ENCODE measurements at regions not wholly inside any gene's neighbourhood (a gene's known extent, or its start where the extent isn't known, plus 50 kb on each side); places are given as distances from the start of the nearest gene placed in this dataset.

DNA sequence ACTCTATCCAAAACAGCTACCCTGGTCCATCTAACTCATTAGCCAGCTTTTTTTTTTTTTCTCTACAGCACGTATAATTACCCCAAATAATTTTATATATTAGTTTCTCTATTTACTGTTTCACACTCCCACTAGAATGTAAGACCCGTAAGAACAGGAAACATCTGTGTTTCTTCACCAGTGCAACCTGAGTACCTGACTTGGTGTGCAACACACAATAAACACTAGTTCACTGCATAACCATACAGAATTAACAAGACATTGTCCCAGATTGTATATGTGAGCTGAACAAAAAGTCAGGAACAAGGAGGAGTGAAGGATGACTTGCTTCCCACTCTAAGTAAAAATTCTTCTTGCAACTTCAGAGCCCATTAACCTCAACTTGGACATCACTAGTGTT lies 180.2 kb upstream of the AKR1E2 start:
- ChIA-PET CTCF (interaction anchor here (0.6 to 2.1 kb wide), 2 partner anchors 11 to 81 kb away, joined by 3 to 7 read pairs; no protein-coding TSS in a partner anchor), POLR2A (no interaction called here)
- Histone ChIP-seq H3K27me3 (replicated peaks in 1 of 4; ENCODE audit: control extremely low read depth in 1 of 4, control insufficient read depth in 3 of 4, insufficient read depth in 4 of 4, low read length in 3 of 4) (no peaks in the 10 kb centered on the region), H3K36me3 (replicated peaks in 1 of 2; ENCODE audit: control extremely low read depth in 1 of 2, control insufficient read depth in 1 of 2, extremely low read depth in 1 of 2, insufficient read depth in 2 of 2, low read length in 1 of 2) (no peaks in the 10 kb centered on the region), H2AFZ (ENCODE audit: insufficient read depth, low read depth, low read length, poor library complexity, severe bottlenecking) (no peak overlapping the region), H3K9ac (ENCODE audit: low read length) (no peak overlapping the region), H3K27ac (ENCODE audit: low read length in 2 of 2) (no peak overlapping the region), H3K4me1 (ENCODE audit: control insufficient read depth in 2 of 2, insufficient read depth in 2 of 2, low read length in 2 of 2) (no peaks in the 10 kb centered on the region), H3K79me2 (ENCODE audit: control insufficient read depth, insufficient read depth, low read length) (no peaks in the 10 kb centered on the region), H3K9me3 (ENCODE audit: control extremely low read depth in 1 of 3, control insufficient read depth in 2 of 3, insufficient read depth in 1 of 3, low read length in 2 of 3) (no peaks in the 10 kb centered on the region), H3K4me3 (ENCODE audit: control extremely low read depth in 1 of 5, extremely low read depth in 1 of 5, insufficient read depth in 1 of 5, low read depth in 2 of 5, low read length in 4 of 5) (no peak overlapping the region), H4K20me1 (ENCODE audit: control insufficient read depth, insufficient read depth, low read length, poor library complexity, severe bottlenecking) (no peaks in the 10 kb centered on the region), H3K4me2 (replicated peaks; ENCODE audit: low read depth, low read length, poor library complexity, severe bottlenecking) (no peak overlapping the region)
- H3K4me1 Mint-ChIP-seq = no peaks in the 10 kb centered on the region
- no peaks in the 10 kb centered on the region for H3K27me3 Mint-ChIP-seq
- TF ChIP-seq, protein P1, sequence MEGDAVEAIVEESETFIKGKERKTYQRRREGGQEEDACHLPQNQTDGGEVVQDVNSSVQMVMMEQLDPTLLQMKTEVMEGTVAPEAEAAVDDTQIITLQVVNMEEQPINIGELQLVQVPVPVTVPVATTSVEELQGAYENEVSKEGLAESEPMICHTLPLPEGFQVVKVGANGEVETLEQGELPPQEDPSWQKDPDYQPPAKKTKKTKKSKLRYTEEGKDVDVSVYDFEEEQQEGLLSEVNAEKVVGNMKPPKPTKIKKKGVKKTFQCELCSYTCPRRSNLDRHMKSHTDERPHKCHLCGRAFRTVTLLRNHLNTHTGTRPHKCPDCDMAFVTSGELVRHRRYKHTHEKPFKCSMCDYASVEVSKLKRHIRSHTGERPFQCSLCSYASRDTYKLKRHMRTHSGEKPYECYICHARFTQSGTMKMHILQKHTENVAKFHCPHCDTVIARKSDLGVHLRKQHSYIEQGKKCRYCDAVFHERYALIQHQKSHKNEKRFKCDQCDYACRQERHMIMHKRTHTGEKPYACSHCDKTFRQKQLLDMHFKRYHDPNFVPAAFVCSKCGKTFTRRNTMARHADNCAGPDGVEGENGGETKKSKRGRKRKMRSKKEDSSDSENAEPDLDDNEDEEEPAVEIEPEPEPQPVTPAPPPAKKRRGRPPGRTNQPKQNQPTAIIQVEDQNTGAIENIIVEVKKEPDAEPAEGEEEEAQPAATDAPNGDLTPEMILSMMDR (IDR thresholded peaks at IDR 0.05) = no peak
- no peak for TF ChIP-seq EZH2 (IDR thresholded peaks at IDR 0.05; ENCODE audit: borderline replicate concordance, insufficient read depth, low read depth, low read length, poor library complexity, severe bottlenecking)
- DNase-seq = no peak
- WGBS (ENCODE audit: insufficient coverage) = no CpG with 5 or more reads among the region's 2 CpGs
- H3K9me3 Mint-ChIP-seq (ENCODE audit: insufficient read depth) = no peaks in the 10 kb centered on the region
- H3K4me3 Mint-ChIP-seq = no peak overlapping the region
- ATAC-seq (ENCODE audit: low read depth) = no peak
- intact Hi-C loops (cut with micrococcal nuclease) = no loop called here
- no peak overlapping the region for H3K27ac Mint-ChIP-seq

DNA sequence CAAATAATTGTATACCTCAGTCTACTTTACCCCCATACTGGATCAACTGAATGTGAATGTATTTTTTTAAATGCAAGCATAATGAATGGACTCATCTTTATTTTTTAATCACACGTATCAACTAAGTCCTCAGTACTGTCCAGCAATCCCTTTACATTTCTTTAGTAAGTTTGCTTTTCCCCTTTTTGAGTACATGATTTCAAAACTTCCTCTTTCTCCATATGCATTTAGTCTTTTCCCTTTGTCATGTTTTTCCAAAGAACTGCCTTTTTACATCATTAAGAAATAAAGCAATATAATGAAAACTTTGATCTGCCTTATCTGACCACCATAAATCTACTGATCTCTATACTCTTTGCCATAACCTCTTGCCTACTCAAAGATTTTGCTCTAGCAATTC lies 182.5 kb upstream of the AKR1E2 start:
- ChIA-PET CTCF (no interaction called here), POLR2A (no interaction called here)
- H3K27ac ChIP-seq (ENCODE audit: low read length in 2 of 2) = no peak overlapping the region
- H3K4me1 Mint-ChIP-seq = no peaks in the 10 kb centered on the region
- H3K4me3 Mint-ChIP-seq = no peak overlapping the region
- no CpG with 5 or more reads among the region's 1 CpG for WGBS (ENCODE audit: insufficient coverage)
- H3K27me3 Mint-ChIP-seq = no peaks in the 10 kb centered on the region
- no peak overlapping the region for H3K4me3 ChIP-seq (ENCODE audit: control extremely low read depth in 1 of 5, extremely low read depth in 1 of 5, insufficient read depth in 1 of 5, low read depth in 2 of 5, low read length in 4 of 5)
- H4K20me1 ChIP-seq (ENCODE audit: control insufficient read depth, insufficient read depth, low read length, poor library complexity, severe bottlenecking) = no peaks in the 10 kb centered on the region
- no peaks in the 10 kb centered on the region for H3K9me3 ChIP-seq (ENCODE audit: control extremely low read depth in 1 of 3, control insufficient read depth in 2 of 3, insufficient read depth in 1 of 3, low read length in 2 of 3)
- H3K9ac ChIP-seq (ENCODE audit: low read length) = no peak overlapping the region
- no peak overlapping the region for H3K27ac Mint-ChIP-seq
- DNase-seq (no peak), ATAC-seq (ENCODE audit: low read depth) (no peak)
- H3K27me3 ChIP-seq (replicated peaks in 1 of 4; ENCODE audit: control extremely low read depth in 1 of 4, control insufficient read depth in 3 of 4, insufficient read depth in 4 of 4, low read length in 3 of 4) = no peaks in the 10 kb centered on the region
- no peak for TF ChIP-seq EZH2 (IDR thresholded peaks at IDR 0.05; ENCODE audit: borderline replicate concordance, insufficient read depth, low read depth, low read length, poor library complexity, severe bottlenecking)
- TF ChIP-seq, protein P1 (IDR thresholded peaks at IDR 0.05) = no peak
- no peaks in the 10 kb centered on the region for H3K79me2 ChIP-seq (ENCODE audit: control insufficient read depth, insufficient read depth, low read length)
- no peak overlapping the region for H2AFZ ChIP-seq (ENCODE audit: insufficient read depth, low read depth, low read length, poor library complexity, severe bottlenecking)
- intact Hi-C loops (cut with micrococcal nuclease) = no loop called here
- H3K9me3 Mint-ChIP-seq (ENCODE audit: insufficient read depth) = no peaks in the 10 kb centered on the region
- no peaks in the 10 kb centered on the region for H3K36me3 ChIP-seq (replicated peaks in 1 of 2; ENCODE audit: control extremely low read depth in 1 of 2, control insufficient read depth in 1 of 2, extremely low read depth in 1 of 2, insufficient read depth in 2 of 2, low read length in 1 of 2)
- H3K4me2 ChIP-seq (replicated peaks; ENCODE audit: low read depth, low read length, poor library complexity, severe bottlenecking) = no peak overlapping the region
- H3K4me1 ChIP-seq (ENCODE audit: control insufficient read depth in 2 of 2, insufficient read depth in 2 of 2, low read length in 2 of 2) = no peaks in the 10 kb centered on the region

All from B cell (primary cell).